ENCODE measurements at regions not wholly inside any gene's neighbourhood (a gene's known extent, or its start where the extent isn't known, plus 50 kb on each side); places are given as distances from the start of the nearest gene placed in this dataset.
"Not testable (repeated sequence)": the region's sequence is repeated elsewhere in the genome, so short reads cannot be mapped to it uniquely, and the experiment has no call there.

DNA sequence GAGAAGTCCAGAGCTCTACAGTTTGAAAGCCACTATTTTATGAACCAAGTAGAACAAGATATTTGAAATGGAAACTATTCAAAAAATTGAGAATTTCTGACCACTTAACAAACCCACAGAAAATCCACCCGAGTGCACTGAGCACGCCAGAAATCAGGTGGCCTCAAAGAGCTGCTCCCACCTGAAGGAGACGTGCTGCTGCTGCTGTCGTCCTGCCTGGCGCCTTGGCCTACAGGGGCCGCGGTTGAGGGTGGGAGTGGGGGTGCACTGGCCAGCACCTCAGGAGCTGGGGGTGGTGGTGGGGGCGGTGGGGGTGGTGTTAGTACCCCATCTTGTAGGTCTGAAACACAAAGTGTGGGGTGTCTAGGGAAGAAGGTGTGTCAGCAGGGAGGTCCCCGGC, 50.0 kb upstream of the IQSEC3 start:
- TF ChIP-seq POLR2A (IDR thresholded peaks at IDR 0.05); EP300 (IDR thresholded peaks at IDR 0.05; ENCODE audit: low read depth): not testable (repeated sequence)
- TF ChIP-seq, protein P1, sequence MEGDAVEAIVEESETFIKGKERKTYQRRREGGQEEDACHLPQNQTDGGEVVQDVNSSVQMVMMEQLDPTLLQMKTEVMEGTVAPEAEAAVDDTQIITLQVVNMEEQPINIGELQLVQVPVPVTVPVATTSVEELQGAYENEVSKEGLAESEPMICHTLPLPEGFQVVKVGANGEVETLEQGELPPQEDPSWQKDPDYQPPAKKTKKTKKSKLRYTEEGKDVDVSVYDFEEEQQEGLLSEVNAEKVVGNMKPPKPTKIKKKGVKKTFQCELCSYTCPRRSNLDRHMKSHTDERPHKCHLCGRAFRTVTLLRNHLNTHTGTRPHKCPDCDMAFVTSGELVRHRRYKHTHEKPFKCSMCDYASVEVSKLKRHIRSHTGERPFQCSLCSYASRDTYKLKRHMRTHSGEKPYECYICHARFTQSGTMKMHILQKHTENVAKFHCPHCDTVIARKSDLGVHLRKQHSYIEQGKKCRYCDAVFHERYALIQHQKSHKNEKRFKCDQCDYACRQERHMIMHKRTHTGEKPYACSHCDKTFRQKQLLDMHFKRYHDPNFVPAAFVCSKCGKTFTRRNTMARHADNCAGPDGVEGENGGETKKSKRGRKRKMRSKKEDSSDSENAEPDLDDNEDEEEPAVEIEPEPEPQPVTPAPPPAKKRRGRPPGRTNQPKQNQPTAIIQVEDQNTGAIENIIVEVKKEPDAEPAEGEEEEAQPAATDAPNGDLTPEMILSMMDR (IDR thresholded peaks at IDR 0.05): not testable (repeated sequence)
